NCI-H446 treated with DMSO at 0.1 percent for 48 hours (cell line): ENCODE measurements at regions not wholly inside any gene's neighbourhood (a gene's known extent, or its start where the extent isn't known, plus 50 kb on each side); places are given as distances from the start of the nearest gene placed in this dataset.
"Not testable (repeated sequence)": the region's sequence is repeated elsewhere in the genome, so short reads cannot be mapped to it uniquely, and the experiment has no call there.

Source experiments
- DNase-seq: peaks from one replicate; lab custom pipeline; 2025; lab: John Stamatoyannopoulos, UW

DNA sequence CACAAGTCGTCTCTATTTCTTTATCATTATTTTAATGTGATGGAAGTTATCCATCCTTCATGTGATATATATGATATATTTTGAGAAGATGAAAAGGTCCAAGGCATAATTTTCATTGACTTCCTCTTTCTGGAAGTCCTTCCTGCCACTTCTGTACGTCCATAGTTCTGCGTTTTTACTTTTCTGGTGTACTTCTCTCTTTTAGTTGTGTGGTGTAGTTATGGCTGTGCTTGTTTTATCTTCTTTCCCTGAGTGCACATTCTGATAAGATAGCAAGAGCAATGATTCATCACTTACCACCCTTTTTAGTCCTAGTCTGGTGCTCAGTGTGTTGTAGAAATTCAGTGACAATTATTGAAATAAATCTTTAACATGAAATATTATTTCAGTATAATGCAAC, 231.3 kb upstream of the FERD3L start:
- no peak for DNase-seq

DNA sequence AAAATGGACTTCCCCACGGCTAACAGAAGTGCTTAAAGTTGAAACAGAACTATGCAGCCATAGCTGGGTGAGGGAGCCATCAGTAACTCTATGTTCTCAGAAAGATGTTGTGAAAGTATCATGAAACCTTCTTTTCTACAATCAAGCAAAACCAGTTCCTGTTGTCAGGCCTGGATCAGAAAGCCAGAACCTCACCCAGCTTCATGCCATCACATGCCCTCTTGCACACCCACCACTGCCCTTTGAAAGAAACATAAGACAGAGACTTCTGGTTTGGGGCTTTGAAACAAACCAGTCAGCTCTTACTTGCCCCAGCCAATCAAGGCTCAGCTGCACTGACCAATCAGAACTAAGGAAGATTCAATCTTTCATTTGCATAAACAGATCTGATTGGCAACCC, 230.8 kb upstream of the FERD3L start:
- DNase-seq, result no peak

DNA sequence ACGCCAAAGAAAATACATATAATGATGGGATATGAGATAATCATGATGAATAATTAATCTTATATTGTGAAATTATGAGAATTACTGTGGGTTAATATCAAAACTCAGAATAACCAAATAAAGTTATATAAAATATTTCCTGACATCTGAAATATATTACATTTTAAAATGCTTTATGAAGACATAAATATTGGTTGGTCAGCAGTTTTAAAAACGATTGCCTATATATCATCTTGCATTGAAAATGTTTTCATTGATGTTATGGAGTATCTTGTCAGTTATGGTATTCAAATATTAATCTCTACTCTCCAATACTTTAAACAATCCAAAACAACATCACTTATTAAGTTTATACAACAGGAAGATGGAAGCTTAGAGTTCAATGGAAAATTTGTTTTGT, 228.1 kb upstream of the FERD3L start:
- DNase-seq, result no peak

DNA sequence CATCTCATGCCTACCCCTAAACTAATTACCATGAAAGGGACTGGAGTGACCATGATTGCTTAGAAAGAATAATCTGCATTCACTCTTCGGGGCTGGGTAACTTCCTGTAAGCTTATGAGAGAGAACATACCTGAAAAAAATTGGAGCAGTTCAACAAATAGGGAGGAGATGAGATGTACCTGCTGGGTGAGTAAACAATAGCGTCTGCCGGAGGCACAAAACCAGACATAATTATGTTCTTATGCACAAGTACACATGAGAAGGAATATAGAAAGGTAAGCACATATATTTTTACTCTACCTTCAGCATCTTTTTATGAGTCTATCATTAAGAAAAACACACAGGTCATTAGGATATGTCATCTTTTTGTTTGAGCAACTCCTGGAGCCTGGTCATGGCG, 224.6 kb upstream of the FERD3L start:
- no peak for DNase-seq

DNA sequence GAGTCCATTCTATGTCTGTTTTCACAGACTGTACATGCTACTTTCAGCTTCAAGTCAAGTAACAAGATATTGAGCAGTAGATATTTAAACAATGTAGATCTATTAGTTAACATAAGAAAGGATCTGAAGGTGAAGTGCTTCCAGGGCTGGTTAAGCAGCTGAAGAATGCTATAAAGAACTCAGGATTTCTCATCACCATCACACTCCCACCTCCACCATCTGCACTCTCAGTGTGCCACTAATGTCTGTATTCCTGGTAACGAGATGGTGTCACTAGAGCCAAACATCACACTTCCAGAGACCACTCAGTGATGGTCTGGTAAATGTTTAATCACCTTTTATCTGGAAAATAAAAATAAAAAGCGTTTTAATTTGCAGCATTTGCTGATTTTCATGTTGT, 224.0 kb upstream of the FERD3L start:
- no peak for DNase-seq

DNA sequence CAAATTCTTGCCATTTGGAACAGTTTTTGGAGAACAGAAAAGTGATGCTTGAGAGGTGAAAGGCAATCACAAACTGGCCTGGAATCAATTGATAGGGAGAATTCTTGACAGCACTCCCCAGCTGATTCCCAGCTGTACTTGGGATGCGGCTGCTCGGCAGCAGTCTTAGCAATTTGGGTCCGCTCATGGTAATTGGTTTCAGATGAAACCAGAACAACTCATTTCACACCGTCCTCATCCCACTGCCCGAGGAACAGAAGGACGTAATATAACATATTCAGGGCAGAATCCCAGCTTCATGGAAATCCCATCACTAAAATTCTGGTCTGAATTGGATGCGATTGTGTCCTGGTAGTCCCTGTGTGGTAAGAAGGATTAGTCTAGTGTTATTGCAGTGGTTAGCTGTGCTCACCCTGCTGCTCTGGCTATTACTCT, 223.3 kb upstream of the FERD3L start:
- no peak for DNase-seq

DNA sequence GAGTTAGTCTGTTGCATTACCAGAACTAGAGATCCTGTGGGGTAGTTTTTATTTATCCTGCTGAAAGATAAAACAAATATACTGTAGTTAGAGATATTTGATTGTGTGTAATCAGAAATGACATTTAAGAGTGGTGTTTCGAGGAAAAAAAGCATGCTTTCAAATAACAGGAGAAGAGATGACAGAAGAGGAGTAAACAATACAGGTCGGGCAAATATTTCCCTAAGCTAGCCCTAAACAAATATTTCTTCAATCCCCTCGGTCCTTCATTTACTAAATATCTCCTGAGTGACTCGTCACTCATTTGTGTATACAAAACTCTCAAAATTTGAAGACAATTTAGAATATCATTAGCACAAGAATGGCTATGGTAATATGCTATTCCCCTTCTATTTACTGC, 219.7 kb upstream of the FERD3L start:
- DNase-seq, result no peak

DNA sequence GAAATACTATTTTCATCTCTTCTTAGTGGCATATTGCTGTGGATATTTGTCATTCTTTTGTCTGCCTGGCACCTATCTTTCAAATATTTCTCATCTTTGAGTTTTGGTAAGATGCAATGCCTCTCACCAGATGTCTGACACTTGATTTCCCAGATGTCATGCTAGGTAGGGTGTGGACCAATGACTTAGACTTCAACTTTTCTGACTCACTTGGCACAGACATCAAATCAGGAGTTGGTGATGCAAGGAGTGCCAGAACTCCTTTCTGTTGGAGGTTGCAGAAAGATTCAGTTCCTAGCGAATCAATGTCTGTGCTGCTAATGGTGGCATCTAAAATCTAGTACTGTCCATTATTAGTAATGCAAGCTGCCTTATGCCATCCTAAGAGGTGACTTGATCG, 216.9 kb upstream of the FERD3L start:
- peak; percentile 5 for DNase-seq

DNA sequence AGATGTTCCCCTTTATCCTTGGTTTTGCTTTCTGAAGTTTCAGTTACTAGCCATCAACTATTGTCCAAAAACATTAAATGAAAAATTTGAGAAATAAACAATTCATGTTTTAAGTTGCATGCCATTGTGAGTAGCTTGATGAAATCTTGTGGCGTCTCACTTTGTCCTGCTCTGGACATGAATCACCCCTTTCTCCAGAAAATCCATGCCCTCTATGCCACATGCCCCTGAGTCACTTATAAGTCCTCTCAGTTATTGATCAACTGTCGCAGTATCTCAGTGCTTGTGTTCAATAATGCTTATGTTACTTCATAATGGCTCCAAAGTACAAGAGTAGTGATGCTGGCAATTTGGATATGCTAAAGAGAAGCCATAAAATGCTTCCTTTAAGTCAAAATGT, 208.0 kb upstream of the FERD3L start:
- DNase-seq, result no peak

DNA sequence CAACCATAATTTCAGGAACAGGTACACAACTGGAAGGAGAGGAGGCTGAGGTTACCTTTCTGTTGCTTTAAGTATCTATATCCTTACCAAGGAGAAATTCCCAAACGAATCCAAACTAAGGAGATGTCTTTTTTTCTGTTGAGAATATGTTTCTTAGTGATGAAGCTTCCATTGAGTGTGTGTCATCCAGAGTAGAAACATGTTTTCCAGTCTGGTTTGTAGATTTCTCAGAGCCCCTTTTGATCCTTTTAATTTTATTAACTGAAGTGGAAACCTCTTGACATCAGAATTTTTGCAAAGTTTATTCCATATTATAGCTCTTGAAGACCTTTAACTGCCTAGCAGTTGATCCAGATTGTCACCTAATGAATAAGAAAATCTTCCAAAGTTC, 207.1 kb upstream of the FERD3L start:
- DNase-seq, result no peak

DNA sequence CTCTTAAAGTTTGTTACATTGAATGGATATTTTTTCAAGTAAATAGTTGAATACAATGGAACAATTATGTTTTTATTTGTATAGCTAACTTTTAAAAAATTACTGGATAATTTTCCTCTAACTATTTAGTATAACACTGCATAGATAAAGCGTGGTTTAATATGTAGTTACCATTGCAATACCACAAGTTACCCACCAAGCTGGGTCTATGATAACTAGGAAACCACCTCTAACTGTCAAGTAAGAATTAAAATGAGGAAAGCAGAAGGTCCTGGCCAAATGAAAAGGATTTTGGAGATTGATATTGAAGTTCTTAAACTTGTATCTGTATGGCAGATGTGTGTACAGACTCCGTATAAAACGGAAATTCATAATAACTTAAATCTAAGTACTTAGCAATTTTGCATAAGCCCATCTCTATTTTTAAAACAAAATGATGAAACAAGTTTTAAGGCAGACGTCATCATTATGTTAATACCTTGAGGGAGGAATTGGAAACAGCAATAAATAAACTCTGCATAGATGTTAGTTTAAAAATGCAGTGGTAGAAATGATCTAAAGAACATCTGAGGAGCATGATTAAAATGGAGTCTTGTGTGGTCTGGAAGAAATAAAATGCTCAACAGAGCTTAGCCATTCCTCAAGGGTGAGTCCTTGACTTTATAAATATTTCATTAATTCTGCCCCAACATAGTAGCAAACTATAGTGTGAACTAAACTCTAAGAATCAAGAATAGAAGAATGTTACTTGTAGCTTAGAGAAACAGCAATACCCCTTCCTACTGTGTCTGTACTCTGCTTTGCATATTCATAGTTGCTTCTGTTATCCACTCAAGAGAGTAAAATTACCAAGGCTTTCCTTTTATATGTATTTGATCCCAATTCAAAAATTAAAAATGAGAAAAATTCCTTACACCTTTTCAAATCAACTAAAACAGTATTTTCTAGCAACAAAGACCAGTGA, 206.4 kb upstream of the FERD3L start:
- DNase-seq, result no peak

DNA sequence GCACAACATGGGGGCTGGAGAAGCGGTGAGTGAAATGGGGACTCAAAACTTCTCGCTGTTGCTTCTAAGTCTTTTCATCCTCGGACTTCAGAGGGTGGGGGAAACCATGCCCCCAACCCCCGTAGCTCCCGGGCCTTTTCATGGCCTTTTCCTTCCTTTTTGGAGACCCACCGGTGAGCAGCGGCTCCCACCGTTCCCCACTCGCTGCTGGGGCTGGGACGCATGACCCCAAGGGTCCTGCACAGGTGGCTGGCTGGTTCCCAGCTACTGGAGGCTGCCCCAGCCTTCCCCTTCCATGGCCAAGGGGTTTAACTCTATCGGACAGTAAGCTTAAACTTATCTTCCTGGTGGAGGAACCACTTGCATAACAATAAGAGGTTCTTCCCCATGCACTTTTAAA, 194.3 kb upstream of the FERD3L start:
- no peak for DNase-seq

DNA sequence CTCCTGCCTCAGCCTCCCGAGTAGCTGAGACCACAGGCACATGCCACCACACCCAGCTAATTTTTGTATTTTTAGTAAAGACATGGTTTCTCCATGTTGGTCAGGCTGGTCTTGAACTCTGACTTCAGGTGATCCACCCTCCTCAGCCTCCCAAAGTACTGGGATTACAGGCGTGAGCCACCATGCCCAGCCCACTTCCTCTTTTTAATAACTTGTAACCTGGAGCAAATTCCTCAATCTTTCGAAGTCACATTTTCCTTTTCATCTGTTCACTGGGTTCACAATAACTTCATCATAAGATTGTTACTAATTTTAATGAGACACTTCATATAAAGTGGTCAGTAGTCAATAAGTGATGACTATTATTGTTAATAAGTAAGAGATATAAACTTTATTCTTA, 193.3 kb upstream of the FERD3L start:
- not testable (repeated sequence) for DNase-seq

DNA sequence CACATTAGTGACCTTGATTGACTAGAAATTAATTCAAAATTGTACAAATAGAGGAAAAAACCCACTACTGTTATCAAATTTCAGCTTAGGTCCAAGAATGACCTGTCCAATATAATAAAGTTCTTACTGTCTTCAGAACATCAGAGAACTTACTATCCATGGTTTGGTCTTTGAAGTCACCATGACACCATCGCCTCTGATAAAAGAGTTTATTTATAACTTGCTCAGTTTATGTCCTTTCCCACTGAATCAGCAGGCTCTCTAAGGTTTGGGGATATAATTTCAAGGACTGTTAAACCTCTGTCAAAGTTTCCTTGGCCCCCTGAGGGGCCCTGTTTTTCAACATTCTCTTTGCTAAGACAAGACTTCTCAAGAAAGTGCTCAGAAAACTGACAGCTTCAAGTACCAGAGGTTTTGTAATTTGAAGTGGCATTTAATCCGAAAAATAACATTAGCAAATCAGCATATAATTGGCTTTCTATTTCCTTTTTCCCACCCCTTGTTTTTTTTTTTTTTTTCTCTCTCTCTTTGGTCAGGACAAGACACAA, 191.7 kb upstream of the FERD3L start:
- no peak for DNase-seq

DNA sequence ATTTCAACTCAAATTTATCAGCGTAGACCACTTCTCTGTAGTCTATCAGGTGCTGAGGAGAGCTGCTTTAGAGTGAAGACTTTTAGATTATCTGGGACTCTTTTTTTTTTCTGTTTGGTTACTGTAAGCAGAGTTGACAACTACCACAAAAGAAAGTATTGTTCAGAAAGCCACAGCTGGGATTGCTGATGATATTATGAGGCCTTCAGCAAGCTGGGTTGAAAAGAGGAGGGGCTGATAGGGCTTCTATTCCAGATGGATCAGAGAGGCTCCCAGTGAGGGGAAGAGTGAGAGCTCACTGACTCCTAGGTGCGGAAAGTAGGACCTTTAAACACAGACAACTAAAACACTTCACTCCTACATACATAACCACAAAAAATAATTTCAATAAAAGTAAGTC, 188.5 kb upstream of the FERD3L start:
- no peak for DNase-seq

DNA sequence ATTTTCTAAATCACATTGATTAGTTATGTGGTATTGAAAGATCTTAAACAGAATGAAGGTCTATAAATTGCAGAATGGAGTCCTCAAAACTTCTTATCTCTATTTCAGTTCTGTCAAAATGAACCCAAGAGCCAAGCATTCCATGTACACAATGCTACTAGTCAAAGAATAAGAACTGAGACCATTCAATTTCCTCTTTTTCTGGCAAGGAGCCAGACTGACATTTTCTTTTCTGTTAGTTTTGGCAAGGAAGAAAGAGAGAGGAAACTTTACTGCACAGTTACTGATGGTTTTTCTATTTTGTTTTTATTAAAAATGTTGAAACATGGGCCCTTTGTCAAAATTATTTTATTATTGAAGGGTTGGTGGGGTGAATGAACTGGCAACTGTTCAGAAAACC, 181.8 kb upstream of the FERD3L start:
- DNase-seq, result peak; percentile 67

DNA sequence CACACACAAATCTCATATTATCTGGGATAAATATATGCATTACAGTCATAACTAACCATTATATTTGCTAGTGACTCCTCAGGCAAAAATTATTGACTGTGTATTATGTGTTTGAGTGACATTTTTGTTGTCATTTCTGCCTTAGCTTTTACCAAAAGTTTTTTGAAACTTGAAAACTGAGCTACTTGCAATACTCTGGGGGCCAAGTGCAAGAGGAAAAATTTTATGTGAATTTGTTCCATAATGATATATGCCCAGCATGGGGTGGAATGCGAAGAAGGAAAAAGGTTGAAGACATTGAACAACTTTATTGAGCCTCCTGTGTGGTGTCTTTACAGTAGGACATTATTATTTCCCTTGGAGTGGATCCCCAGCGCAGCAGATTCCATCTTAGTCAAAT, 176.8 kb upstream of the FERD3L start:
- no peak for DNase-seq

DNA sequence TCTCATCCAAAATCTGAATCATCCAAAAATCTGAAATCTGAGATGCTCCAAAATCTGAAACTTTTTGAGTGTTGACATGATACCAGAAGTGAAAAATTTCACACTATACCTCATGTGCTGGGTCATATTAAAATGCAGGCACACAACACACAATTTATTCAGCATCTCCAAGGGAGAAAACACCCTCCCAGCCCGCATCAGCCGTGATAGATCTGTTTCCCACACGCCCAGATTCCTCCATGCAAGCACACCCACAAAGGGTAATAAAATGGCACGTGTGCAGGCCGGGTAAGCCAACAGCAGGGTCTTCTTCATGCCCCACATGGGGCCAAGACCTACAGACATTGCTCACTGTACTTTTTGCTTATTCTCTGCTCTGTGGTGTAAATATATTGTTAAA, 173.1 kb upstream of the FERD3L start:
- no peak for DNase-seq

DNA sequence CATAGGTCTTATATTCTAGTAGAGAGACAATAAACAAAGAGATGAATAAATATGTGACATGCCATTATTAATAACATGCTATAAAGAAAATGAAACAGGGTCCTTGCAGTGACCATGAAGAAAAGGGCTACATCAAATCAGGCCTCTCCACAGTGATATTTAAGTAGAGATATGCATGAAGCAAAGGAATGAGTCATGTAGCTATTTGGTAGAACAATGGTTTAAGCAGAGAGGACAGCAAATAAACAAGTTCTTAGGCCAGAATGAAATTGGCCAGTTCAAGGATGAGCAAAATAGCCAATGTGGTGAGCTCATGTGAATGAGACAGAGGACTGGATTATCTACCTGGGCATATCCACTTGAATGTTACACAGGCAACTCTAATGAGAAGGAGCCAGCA, 172.2 kb upstream of the FERD3L start:
- DNase-seq, result no peak

DNA sequence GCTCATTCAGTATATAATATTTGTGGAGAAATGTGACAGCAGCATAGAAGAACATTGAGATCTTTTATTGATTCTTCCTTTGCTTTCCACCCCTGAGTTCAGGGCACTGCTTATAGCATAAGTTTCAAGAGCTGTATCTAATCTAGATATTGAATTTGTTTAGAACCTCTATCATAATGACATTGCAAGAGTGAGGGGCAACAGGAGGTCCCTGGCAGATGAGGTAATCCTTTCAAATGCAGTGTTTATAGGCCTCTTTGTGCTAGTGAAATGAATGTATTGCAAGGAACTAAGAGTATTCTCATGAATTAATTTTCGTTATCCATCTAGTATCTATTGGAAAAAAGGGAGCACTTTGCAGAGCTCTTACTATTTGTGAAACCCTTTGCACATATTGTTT, 167.2 kb upstream of the FERD3L start:
- no peak for DNase-seq

DNA sequence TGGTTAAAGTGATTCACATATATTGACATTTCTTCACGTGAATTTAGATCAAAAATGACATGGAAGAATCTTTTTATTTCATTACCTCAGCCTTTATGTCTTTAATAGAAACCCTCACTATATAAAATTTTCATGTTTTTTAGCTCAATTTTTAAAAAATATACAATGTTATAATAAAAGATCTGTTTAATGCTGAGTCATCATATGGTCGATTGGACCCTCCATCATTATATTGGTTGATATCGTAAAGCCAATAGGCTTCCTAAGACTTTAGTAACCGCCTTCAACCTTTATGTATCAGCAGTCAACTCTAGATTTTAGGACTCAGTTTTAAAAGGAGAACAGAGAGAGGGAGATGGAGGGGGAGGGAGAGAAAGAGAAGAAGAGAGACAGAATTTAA, 162.3 kb upstream of the FERD3L start:
- DNase-seq, result no peak

DNA sequence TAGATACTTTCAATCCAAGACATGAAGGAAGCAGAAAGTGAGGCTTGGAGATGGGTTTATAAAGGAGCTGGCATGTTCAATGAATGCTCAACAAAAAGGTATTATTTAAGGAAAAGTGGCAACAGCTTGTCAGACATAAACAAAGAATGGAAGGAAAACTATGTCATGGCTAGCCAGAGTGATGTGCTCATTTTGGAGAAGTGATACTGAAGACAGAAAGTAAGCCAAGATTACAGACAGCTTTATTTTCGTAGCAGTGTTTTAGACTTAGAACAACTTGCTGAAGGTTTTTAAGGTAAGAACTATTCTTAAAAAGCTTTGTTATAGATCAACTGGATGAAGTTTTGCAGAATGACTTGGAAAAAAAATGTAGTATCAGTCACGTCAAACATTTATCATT, 160.5 kb upstream of the FERD3L start:
- DNase-seq, result no peak

DNA sequence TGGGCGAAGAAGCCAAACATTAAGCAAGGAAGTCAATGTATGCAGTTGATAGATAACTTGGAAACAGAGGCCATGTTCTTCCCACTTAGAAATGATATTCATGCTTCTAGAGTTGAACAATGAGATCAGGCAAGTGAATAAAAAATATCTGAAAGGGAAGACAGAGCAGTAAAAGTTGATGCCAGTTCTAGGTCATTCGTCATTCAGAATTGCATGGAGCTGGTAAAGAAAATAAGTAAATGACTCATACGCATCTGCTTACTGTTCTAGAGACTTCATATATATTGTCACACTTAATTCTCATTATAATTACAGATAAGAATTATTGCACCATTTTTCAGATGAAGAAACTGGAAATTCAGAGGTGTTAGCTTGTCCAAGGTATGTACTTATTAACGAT, 158.9 kb upstream of the FERD3L start:
- peak; percentile 37 for DNase-seq

DNA sequence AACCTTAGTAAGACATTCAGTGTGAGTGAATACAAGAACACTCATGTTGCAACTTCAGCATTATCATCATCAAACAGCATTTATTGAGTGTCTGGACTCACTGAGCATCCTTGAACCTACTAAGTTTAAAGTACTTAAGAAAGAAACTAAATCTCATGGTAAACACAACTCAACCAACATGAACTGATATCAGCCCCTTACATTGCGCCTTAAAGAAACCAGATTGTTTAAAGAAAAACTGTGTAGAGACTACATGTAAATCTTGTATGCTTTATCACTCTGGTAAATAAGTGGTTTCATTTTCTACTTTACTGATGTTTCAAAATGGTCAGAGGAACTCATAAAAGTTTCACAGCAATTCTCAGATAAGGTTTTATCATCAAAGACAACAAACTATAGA, 157.5 kb upstream of the FERD3L start:
- no peak for DNase-seq
